ENCODE measurements at regions not wholly inside any gene's neighbourhood (a gene's known extent, or its start where the extent isn't known, plus 50 kb on each side); places are given as distances from the start of the nearest gene placed in this dataset.

DNA sequence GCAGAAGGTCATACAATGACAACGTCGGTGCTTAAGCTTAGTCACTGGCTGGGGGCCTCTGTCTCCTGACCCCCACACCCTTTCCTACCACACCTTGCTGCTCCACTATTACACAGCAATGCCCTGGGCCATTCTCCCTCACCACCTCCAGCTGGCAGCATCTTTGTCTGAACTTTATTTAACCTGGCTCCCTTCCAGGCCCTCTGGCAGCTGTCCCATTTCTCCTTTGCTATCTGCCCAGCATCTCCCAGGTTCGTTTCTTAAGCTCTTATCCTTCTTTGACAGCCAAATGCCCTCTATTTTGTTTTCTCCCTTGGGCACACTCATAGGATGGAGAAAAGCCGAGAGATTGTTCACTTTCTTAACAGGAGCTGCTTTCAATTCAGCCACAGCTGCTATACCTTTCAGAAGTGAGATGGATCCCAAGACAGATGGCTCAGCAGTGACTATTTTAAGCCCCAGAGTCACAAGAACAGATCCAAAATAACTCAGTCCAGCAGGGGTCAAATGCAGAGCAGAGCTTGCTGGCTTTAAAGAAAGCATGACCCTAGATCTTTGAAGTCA lies 1277.1 kb upstream of the AUTS2 start:
- ATAC-seq (ENCODE audit: insufficient number of reproducible peaks, low FRiP score, low read depth) (no peak), DNase-seq (ENCODE audit: low spot score) (no peak)
- no peaks in the 10 kb centered on the region for H3K9me3 ChIP-seq
- peaks cover 12 to 18% of the 10 kb centered on the region in 2 donors for H3K4me1 ChIP-seq (ENCODE audit: control insufficient read depth in 1 of 2, low read depth in 2 of 2)
- no peaks in the 10 kb centered on the region for H3K36me3 ChIP-seq
- H3K4me3 ChIP-seq: peak overlapping the region; percentile 54
- peak overlapping the region; percentile 56 to 60 for H3K27ac ChIP-seq
- no peaks in the 10 kb centered on the region for H3K27me3 ChIP-seq (replicated peaks; ENCODE audit: insufficient read depth)
- TF ChIP-seq, protein P1, sequence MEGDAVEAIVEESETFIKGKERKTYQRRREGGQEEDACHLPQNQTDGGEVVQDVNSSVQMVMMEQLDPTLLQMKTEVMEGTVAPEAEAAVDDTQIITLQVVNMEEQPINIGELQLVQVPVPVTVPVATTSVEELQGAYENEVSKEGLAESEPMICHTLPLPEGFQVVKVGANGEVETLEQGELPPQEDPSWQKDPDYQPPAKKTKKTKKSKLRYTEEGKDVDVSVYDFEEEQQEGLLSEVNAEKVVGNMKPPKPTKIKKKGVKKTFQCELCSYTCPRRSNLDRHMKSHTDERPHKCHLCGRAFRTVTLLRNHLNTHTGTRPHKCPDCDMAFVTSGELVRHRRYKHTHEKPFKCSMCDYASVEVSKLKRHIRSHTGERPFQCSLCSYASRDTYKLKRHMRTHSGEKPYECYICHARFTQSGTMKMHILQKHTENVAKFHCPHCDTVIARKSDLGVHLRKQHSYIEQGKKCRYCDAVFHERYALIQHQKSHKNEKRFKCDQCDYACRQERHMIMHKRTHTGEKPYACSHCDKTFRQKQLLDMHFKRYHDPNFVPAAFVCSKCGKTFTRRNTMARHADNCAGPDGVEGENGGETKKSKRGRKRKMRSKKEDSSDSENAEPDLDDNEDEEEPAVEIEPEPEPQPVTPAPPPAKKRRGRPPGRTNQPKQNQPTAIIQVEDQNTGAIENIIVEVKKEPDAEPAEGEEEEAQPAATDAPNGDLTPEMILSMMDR (IDR thresholded peaks at IDR 0.05): no peak

- Histone ChIP-seq H3K4me3 (peak overlapping the region; percentile 54), H3K36me3 (no peaks in the 10 kb centered on the region), H3K9me3 (no peaks in the 10 kb centered on the region), H3K4me1 (ENCODE audit: control insufficient read depth in 1 of 2, low read depth in 2 of 2) (peaks cover 12 to 18% of the 10 kb centered on the region in 2 donors), H3K27ac (peak overlapping the region; percentile 56 to 60), H3K27me3 (replicated peaks; ENCODE audit: insufficient read depth) (no peaks in the 10 kb centered on the region)
- ATAC-seq (ENCODE audit: insufficient number of reproducible peaks, low FRiP score, low read depth) (no peak), DNase-seq (ENCODE audit: low spot score) (no peak)
- TF ChIP-seq, protein P1 (IDR thresholded peaks at IDR 0.05): no peak
Measured at GRCh38 chr7:68321776-68322496, 1276.3 kb upstream of the AUTS2 start.

- DNase-seq (ENCODE audit: low spot score) (no peak), ATAC-seq (ENCODE audit: insufficient number of reproducible peaks, low FRiP score, low read depth) (no peak)
- Histone ChIP-seq H3K4me3 (no peak overlapping the region), H3K4me1 (ENCODE audit: control insufficient read depth in 1 of 2, low read depth in 2 of 2) (peaks cover 12 to 18% of the 10 kb centered on the region in 2 donors), H3K36me3 (no peaks in the 10 kb centered on the region), H3K27me3 (replicated peaks; ENCODE audit: insufficient read depth) (no peaks in the 10 kb centered on the region), H3K9me3 (no peaks in the 10 kb centered on the region), H3K27ac (no peak overlapping the region)
- TF ChIP-seq, protein P1 (IDR thresholded peaks at IDR 0.05): no peak
Measured at GRCh38 chr7:68324621-68325020, 1273.7 kb upstream of the AUTS2 start.

- Histone ChIP-seq H3K27ac (no peak overlapping the region), H3K27me3 (replicated peaks; ENCODE audit: insufficient read depth) (no peaks in the 10 kb centered on the region), H3K9me3 (no peaks in the 10 kb centered on the region), H3K4me3 (no peak overlapping the region), H3K36me3 (no peaks in the 10 kb centered on the region), H3K4me1 (ENCODE audit: control insufficient read depth in 1 of 2, low read depth in 2 of 2) (peaks cover 0 to 10% of the 10 kb centered on the region in 2 donors)
- DNase-seq (ENCODE audit: low spot score) (no peak), ATAC-seq (ENCODE audit: insufficient number of reproducible peaks, low FRiP score, low read depth) (no peak)
- TF ChIP-seq, protein P1 (IDR thresholded peaks at IDR 0.05): no peak
Measured at GRCh38 chr7:68334216-68334615, 1264.1 kb upstream of the AUTS2 start.

- Histone ChIP-seq H3K4me1 (ENCODE audit: control insufficient read depth in 1 of 2, low read depth in 2 of 2) (peaks cover 0 to 10% of the 10 kb centered on the region in 2 donors), H3K4me3 (no peak overlapping the region), H3K9me3 (no peaks in the 10 kb centered on the region), H3K27ac (no peak overlapping the region), H3K27me3 (replicated peaks; ENCODE audit: insufficient read depth) (no peaks in the 10 kb centered on the region), H3K36me3 (no peaks in the 10 kb centered on the region)
- no peak for ATAC-seq (ENCODE audit: insufficient number of reproducible peaks, low FRiP score, low read depth)
- no peak for DNase-seq (ENCODE audit: low spot score)
- TF ChIP-seq, protein P1 (IDR thresholded peaks at IDR 0.05): no peak
Measured at GRCh38 chr7:68334636-68335272, 1263.5 kb upstream of the AUTS2 start.
